Calu3 (cell line): ENCODE measurements at regions not wholly inside any gene's neighbourhood (a gene's known extent, or its start where the extent isn't known, plus 50 kb on each side); places are given as distances from the start of the nearest gene placed in this dataset.

Source experiments
- BruUV-seq: library from RNA; stranded (reverse); fragments of 400-500 nt; replicated peaks from 2 replicates; lab custom pipeline; 2021; lab: Mats Ljungman, UMichigan
- CTCF ChIA-PET: fragments of 300-600 bp; sonication (Branson Sonifier 250); formaldehyde crosslinking; loops from one replicate; lab custom pipeline; 2022; ENCODE audit warnings: antibody characterized with exemption; lab: Charles Lee
- DNase-seq: peaks from one replicate; pipeline ENCODE4 v3.0.0; 2022
- H3K27ac Mint-ChIP-seq: one replicate; pipeline ENCODE4 v1.8.0; 2022; ENCODE audit warnings: mixed read lengths; ENCODE audit not compliant: unreplicated experiment
- H3K27me3 Mint-ChIP-seq: one replicate; pipeline ENCODE4 v1.8.0; 2022; ENCODE audit warnings: mixed read lengths; ENCODE audit not compliant: unreplicated experiment
- H3K36me3 Mint-ChIP-seq: one replicate; pipeline ENCODE4 v1.8.0; 2022; ENCODE audit warnings: mild to moderate bottlenecking, moderate library complexity, mixed read lengths; ENCODE audit not compliant: insufficient read depth, unreplicated experiment
- H3K4me1 Mint-ChIP-seq: one replicate; pipeline ENCODE4 v1.8.0; 2022; ENCODE audit warnings: mild to moderate bottlenecking, low read depth, mixed read lengths; ENCODE audit not compliant: unreplicated experiment
- H3K4me3 Mint-ChIP-seq: one replicate; pipeline ENCODE4 v1.8.0; 2022; ENCODE audit warnings: mild to moderate bottlenecking, low read depth, moderate library complexity, mixed read lengths; ENCODE audit not compliant: unreplicated experiment
- H3K9me3 Mint-ChIP-seq: one replicate; pipeline ENCODE4 v1.8.0; 2022; ENCODE audit warnings: low read depth, mixed read lengths; ENCODE audit not compliant: unreplicated experiment
- CTCF ChIP-seq: fragments of 200-600 bp; IDR thresholded peaks from one replicate; pipeline ENCODE4 v1.8.0; 2022; ENCODE audit warnings: antibody characterized with exemption; ENCODE audit not compliant: unreplicated experiment
- intact Hi-C: fragments of 100-400 bp; cut with micrococcal nuclease; formaldehyde crosslinking; loops from one replicate; pipeline ENCODE4 v1.10.0; 2022; ENCODE audit not compliant: unreplicated experiment

- Mint-ChIP-seq H3K36me3 (no peaks in the 10 kb centered on the region), H3K4me3 (no peak overlapping the region), H3K9me3 (peaks cover 4% of the 10 kb centered on the region), H3K27me3 (no peaks in the 10 kb centered on the region), H3K4me1 (no peaks in the 10 kb centered on the region), H3K27ac (no peak overlapping the region)
- BruUV-seq: no TSS peak
- TF ChIP-seq CTCF: no peak
- CTCF ChIA-PET: no interaction called here
- intact Hi-C loops: no loop called here
- no peak for DNase-seq
Observed at GRCh38 chr14:43765474-43765873, 741.6 kb downstream of the FSCB start.

GRCh38 chr14:43764433-43764832 is 742.6 kb downstream of the FSCB start:
- H3K9me3 Mint-ChIP-seq: peaks cover 4% of the 10 kb centered on the region
- intact Hi-C loops: no loop called here
- H3K4me1 Mint-ChIP-seq: no peaks in the 10 kb centered on the region
- CTCF ChIA-PET: no interaction called here
- H3K4me3 Mint-ChIP-seq: no peak overlapping the region
- TF ChIP-seq CTCF: no peak
- no TSS peak for BruUV-seq
- no peaks in the 10 kb centered on the region for H3K27me3 Mint-ChIP-seq
- no peak overlapping the region for H3K27ac Mint-ChIP-seq
- no peak for DNase-seq
- no peaks in the 10 kb centered on the region for H3K36me3 Mint-ChIP-seq

- H3K27ac Mint-ChIP-seq: no peak overlapping the region
- peaks cover 10% of the 10 kb centered on the region for H3K9me3 Mint-ChIP-seq
- CTCF ChIA-PET: no interaction called here
- H3K36me3 Mint-ChIP-seq: no peaks in the 10 kb centered on the region
- H3K27me3 Mint-ChIP-seq: no peaks in the 10 kb centered on the region
- no peak for DNase-seq
- TF ChIP-seq CTCF: no peak
- no peaks in the 10 kb centered on the region for H3K4me1 Mint-ChIP-seq
- intact Hi-C loops: no loop called here
- no peak overlapping the region for H3K4me3 Mint-ChIP-seq
- no TSS peak for BruUV-seq
Observed at GRCh38 chr14:43755707-43756106, 751.4 kb downstream of the FSCB start.

- Mint-ChIP-seq H3K27me3 (no peaks in the 10 kb centered on the region), H3K36me3 (no peaks in the 10 kb centered on the region), H3K9me3 (peaks cover 10% of the 10 kb centered on the region), H3K4me1 (no peaks in the 10 kb centered on the region), H3K4me3 (no peak overlapping the region), H3K27ac (no peak overlapping the region)
- no peak for TF ChIP-seq CTCF
- BruUV-seq: no TSS peak
- intact Hi-C loops: no loop called here
- no peak for DNase-seq
- CTCF ChIA-PET: no interaction called here
Observed at GRCh38 chr14:43754838-43755237, 752.2 kb downstream of the FSCB start.

- H3K36me3 Mint-ChIP-seq: no peaks in the 10 kb centered on the region
- BruUV-seq: no TSS peak
- intact Hi-C loops: no loop called here
- H3K9me3 Mint-ChIP-seq: peaks cover 20% of the 10 kb centered on the region
- no peak for DNase-seq
- no peak overlapping the region for H3K27ac Mint-ChIP-seq
- H3K27me3 Mint-ChIP-seq: no peaks in the 10 kb centered on the region
- H3K4me3 Mint-ChIP-seq: no peak overlapping the region
- CTCF ChIA-PET: no interaction called here
- no peaks in the 10 kb centered on the region for H3K4me1 Mint-ChIP-seq
- TF ChIP-seq CTCF: no peak
Observed at GRCh38 chr14:43745746-43746145, 761.3 kb downstream of the FSCB start.
